ENCODE measurements at regions not wholly inside any gene's neighbourhood (a gene's known extent, or its start where the extent isn't known, plus 50 kb on each side); places are given as distances from the start of the nearest gene placed in this dataset.

DNA sequence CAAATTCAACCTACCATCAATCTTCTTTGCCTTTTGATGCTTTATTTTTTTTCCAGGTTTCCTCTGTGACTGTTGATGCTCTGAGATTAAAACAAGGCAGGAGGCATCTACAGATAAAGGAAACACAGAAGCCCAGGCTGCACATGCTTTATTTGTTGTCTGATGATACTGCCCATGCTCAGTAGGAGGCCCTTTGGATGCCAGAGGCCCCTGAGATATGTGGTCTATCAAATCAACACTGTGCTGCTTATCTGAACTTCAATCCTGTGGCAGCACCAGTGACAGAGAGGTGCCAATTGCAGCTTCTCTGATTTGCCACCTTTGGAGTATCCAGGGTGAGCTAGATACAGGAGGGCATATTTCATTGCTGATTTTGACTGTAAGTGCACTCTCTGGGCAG is 571.3 kb upstream of the TBX3 start:
- no peak overlapping the region for H3K4me3 ChIP-seq (ENCODE audit: control insufficient read depth in 1 of 7, extremely low read depth in 1 of 7, insufficient read depth in 4 of 7, low read depth in 2 of 7, low read length in 6 of 7)
- no peaks in the 10 kb centered on the region for H3K9me3 ChIP-seq (ENCODE audit: control extremely low read depth in 1 of 5, control insufficient read depth in 4 of 5, insufficient read depth in 2 of 5, low read depth in 1 of 5, low read length in 4 of 5)
- no peaks in the 10 kb centered on the region for H3K36me3 ChIP-seq (ENCODE audit: control insufficient read depth in 4 of 4, insufficient read depth in 4 of 4, low read length in 3 of 4)
- no peak for DNase-seq
- H3K27ac ChIP-seq (ENCODE audit: insufficient read depth in 1 of 2, low read depth in 1 of 2, low read length in 2 of 2, poor library complexity in 1 of 2, severe bottlenecking in 2 of 2) = no peak overlapping the region
- CTCF ChIA-PET = no interaction called here
- H3K4me1 ChIP-seq (ENCODE audit: control extremely low read depth in 1 of 4, control insufficient read depth in 4 of 4, insufficient read depth in 4 of 4, low read length in 3 of 4) = no peaks in the 10 kb centered on the region
- no peaks in the 10 kb centered on the region for H3K27me3 ChIP-seq (replicated peaks in 2 of 5; ENCODE audit: control insufficient read depth in 4 of 5, insufficient read depth in 5 of 5, low read length in 4 of 5)
- POLR2A ChIA-PET = no interaction called here

DNA sequence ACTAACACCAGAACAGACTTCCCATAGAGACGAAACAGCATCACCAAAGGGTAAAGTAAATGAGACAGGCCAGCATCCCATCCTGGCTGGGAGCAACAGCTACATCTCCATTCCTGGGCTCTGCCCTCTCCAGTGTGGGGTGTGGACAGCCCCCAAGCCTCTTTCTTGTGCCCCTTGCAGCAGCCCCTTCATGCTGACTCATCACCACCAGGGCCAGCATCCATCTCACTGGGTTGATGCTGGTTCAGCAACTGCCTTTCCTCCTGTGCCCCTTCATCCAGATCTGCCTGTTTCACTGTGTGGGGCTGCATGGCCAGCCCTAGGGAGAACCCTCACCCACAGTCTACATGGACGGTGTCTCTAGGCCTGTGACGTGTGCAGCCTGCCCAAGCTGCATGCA is 569.1 kb upstream of the TBX3 start:
- no peak for DNase-seq
- H3K4me3 ChIP-seq (ENCODE audit: control insufficient read depth in 1 of 7, extremely low read depth in 1 of 7, insufficient read depth in 4 of 7, low read depth in 2 of 7, low read length in 6 of 7) = no peak overlapping the region
- POLR2A ChIA-PET = no interaction called here
- no peak overlapping the region for H3K27ac ChIP-seq (ENCODE audit: insufficient read depth in 1 of 2, low read depth in 1 of 2, low read length in 2 of 2, poor library complexity in 1 of 2, severe bottlenecking in 2 of 2)
- no peaks in the 10 kb centered on the region for H3K4me1 ChIP-seq (ENCODE audit: control extremely low read depth in 1 of 4, control insufficient read depth in 4 of 4, insufficient read depth in 4 of 4, low read length in 3 of 4)
- CTCF ChIA-PET = no interaction called here
- WGBS (ENCODE audit: insufficient coverage) = 90% methylated on average over 3 of the region's 3 CpGs
- H3K36me3 ChIP-seq (ENCODE audit: control insufficient read depth in 4 of 4, insufficient read depth in 4 of 4, low read length in 3 of 4) = no peaks in the 10 kb centered on the region
- no peaks in the 10 kb centered on the region for H3K9me3 ChIP-seq (ENCODE audit: control extremely low read depth in 1 of 5, control insufficient read depth in 4 of 5, insufficient read depth in 2 of 5, low read depth in 1 of 5, low read length in 4 of 5)
- no peaks in the 10 kb centered on the region for H3K27me3 ChIP-seq (replicated peaks in 2 of 5; ENCODE audit: control insufficient read depth in 4 of 5, insufficient read depth in 5 of 5, low read length in 4 of 5)

DNA sequence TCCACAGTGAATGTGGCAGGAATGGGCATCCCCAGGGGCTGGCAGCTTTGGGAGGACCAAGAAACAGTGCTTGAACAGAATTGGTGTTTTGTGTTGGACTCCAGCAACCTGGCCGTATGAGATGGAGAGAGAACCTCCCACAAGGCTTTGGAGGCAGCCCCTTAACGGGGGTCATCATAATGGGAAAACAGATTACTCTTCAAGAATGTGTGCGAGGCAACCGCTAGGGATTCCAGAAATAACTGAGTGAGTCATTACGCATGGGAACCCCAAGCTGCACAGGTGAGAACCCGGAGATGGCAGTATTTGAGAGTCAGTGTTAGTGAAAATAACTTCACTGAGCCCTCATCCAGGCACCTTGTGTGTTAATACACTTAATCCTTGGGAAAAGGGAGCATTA is 567.8 kb upstream of the TBX3 start:
- no peak overlapping the region for H3K4me3 ChIP-seq (ENCODE audit: control insufficient read depth in 1 of 7, extremely low read depth in 1 of 7, insufficient read depth in 4 of 7, low read depth in 2 of 7, low read length in 6 of 7)
- H3K27me3 ChIP-seq (replicated peaks in 2 of 5; ENCODE audit: control insufficient read depth in 4 of 5, insufficient read depth in 5 of 5, low read length in 4 of 5) = no peaks in the 10 kb centered on the region
- no peaks in the 10 kb centered on the region for H3K9me3 ChIP-seq (ENCODE audit: control extremely low read depth in 1 of 5, control insufficient read depth in 4 of 5, insufficient read depth in 2 of 5, low read depth in 1 of 5, low read length in 4 of 5)
- no peaks in the 10 kb centered on the region for H3K4me1 ChIP-seq (ENCODE audit: control extremely low read depth in 1 of 4, control insufficient read depth in 4 of 4, insufficient read depth in 4 of 4, low read length in 3 of 4)
- H3K36me3 ChIP-seq (ENCODE audit: control insufficient read depth in 4 of 4, insufficient read depth in 4 of 4, low read length in 3 of 4) = no peaks in the 10 kb centered on the region
- CTCF ChIA-PET = no interaction called here
- POLR2A ChIA-PET = no interaction called here
- DNase-seq = no peak
- H3K27ac ChIP-seq (ENCODE audit: insufficient read depth in 1 of 2, low read depth in 1 of 2, low read length in 2 of 2, poor library complexity in 1 of 2, severe bottlenecking in 2 of 2) = no peak overlapping the region
- WGBS (ENCODE audit: insufficient coverage) = 91% methylated on average over 6 of the region's 6 CpGs

DNA sequence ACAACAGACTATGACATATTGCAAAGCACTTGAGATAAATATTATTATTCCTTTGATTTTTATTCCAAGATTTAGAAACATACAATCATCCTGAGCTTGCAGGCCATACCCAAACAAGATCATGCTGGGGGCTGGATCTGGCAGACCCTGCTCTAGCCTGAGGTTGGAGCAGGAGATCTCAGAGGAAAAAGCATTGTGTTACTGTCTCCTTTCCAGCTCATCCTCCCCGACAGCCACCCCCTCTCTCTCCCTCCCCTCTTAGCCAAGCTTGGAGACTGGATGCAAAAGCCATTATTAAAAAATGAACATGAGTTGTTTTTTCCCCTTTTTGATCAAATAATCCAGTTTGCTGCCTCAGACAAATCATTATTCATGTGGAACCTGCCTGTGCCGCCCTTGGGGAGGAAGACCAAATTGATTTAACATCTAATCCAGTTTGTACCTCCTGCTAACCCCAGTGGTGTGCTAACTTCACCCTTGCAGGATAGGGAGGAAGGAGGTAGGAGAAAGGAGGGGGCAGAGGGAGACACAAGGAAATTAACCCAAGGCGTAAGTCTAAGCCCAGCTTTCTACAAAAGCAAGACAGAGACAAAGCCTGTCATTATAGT is 565.8 kb upstream of the TBX3 start:
- no peak for DNase-seq
- ChIA-PET CTCF (no interaction called here), POLR2A (no interaction called here)
- WGBS (ENCODE audit: insufficient coverage) = 85% methylated on average over 2 of the region's 3 CpGs
- no peaks in the 10 kb centered on the region for H3K36me3 ChIP-seq (ENCODE audit: control insufficient read depth in 4 of 4, insufficient read depth in 4 of 4, low read length in 3 of 4)
- H3K27me3 ChIP-seq (replicated peaks in 2 of 5; ENCODE audit: control insufficient read depth in 4 of 5, insufficient read depth in 5 of 5, low read length in 4 of 5) = no peaks in the 10 kb centered on the region
- no peak overlapping the region for H3K27ac ChIP-seq (ENCODE audit: insufficient read depth in 1 of 2, low read depth in 1 of 2, low read length in 2 of 2, poor library complexity in 1 of 2, severe bottlenecking in 2 of 2)
- H3K9me3 ChIP-seq (ENCODE audit: control extremely low read depth in 1 of 5, control insufficient read depth in 4 of 5, insufficient read depth in 2 of 5, low read depth in 1 of 5, low read length in 4 of 5) = no peaks in the 10 kb centered on the region
- no peaks in the 10 kb centered on the region for H3K4me1 ChIP-seq (ENCODE audit: control extremely low read depth in 1 of 4, control insufficient read depth in 4 of 4, insufficient read depth in 4 of 4, low read length in 3 of 4)
- H3K4me3 ChIP-seq (ENCODE audit: control insufficient read depth in 1 of 7, extremely low read depth in 1 of 7, insufficient read depth in 4 of 7, low read depth in 2 of 7, low read length in 6 of 7) = no peak overlapping the region

DNA sequence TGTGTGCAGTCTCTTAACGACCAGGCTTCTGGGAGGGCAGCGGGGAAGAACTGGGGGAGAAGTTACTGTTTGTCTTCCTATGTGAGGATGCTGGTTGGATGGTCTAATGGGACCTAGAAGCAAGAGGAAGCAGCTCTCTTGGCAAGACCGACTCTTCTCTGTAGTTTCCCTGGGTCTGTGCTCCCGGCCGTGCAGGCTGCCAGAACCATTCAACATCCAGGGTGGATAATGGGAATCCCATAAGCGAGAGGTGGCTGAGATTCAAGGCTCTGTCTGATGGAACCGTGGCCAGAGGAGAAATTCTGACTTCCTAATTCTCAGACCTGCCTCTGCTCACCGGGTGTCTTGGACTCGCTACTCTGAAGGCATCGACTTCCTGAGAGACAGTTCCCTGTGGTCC is 561.0 kb upstream of the TBX3 start:
- Histone ChIP-seq H3K27me3 (replicated peaks in 2 of 5; ENCODE audit: control insufficient read depth in 4 of 5, insufficient read depth in 5 of 5, low read length in 4 of 5) (no peaks in the 10 kb centered on the region), H3K4me1 (ENCODE audit: control extremely low read depth in 1 of 4, control insufficient read depth in 4 of 4, insufficient read depth in 4 of 4, low read length in 3 of 4) (no peaks in the 10 kb centered on the region), H3K4me3 (ENCODE audit: control insufficient read depth in 1 of 7, extremely low read depth in 1 of 7, insufficient read depth in 4 of 7, low read depth in 2 of 7, low read length in 6 of 7) (no peak overlapping the region), H3K27ac (ENCODE audit: insufficient read depth in 1 of 2, low read depth in 1 of 2, low read length in 2 of 2, poor library complexity in 1 of 2, severe bottlenecking in 2 of 2) (no peak overlapping the region), H3K36me3 (ENCODE audit: control insufficient read depth in 4 of 4, insufficient read depth in 4 of 4, low read length in 3 of 4) (no peaks in the 10 kb centered on the region), H3K9me3 (ENCODE audit: control extremely low read depth in 1 of 5, control insufficient read depth in 4 of 5, insufficient read depth in 2 of 5, low read depth in 1 of 5, low read length in 4 of 5) (no peaks in the 10 kb centered on the region)
- CTCF ChIA-PET = no interaction called here
- POLR2A ChIA-PET = no interaction called here
- 88% methylated on average over 8 of the region's 10 CpGs for WGBS (ENCODE audit: insufficient coverage)
- no peak for DNase-seq

DNA sequence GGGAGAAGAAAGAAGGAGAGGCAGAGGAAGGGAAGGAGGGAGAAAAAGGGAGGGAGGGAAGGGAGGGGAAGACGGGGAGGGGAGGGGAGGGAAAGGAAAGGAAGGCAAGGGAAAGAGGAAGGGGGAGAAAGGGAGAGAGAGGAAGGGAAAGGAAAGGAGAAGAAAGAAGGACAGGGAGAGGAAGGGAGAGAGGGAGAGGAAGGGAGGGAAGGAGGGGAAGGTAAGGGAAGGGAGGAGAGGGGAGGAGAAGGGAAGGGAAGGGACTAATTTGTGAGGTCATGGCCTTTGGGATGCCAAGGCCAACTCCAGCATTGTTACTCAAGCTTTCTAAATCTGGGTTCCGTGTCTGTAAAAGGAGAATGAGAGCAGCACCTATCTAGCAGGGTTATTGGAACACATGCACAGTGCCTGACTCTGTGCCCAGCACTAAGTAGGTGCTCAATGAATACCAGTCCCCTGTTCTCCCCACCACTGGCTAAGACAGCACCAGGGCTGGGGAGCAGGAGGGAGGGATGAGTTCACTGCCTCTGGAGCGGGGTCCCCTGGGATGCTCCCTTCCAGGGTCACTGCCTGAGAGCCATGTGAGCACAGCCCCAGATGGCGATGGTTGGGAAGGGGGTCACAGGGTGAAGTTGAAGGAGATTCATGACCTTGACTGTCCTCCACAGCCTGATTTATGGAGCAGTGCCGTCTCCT is 560.1 kb upstream of the TBX3 start:
- Histone ChIP-seq H3K4me1 (ENCODE audit: control extremely low read depth in 1 of 4, control insufficient read depth in 4 of 4, insufficient read depth in 4 of 4, low read length in 3 of 4) (no peaks in the 10 kb centered on the region), H3K27me3 (replicated peaks in 2 of 5; ENCODE audit: control insufficient read depth in 4 of 5, insufficient read depth in 5 of 5, low read length in 4 of 5) (no peaks in the 10 kb centered on the region), H3K4me3 (ENCODE audit: control insufficient read depth in 1 of 7, extremely low read depth in 1 of 7, insufficient read depth in 4 of 7, low read depth in 2 of 7, low read length in 6 of 7) (no peak overlapping the region), H3K9me3 (ENCODE audit: control extremely low read depth in 1 of 5, control insufficient read depth in 4 of 5, insufficient read depth in 2 of 5, low read depth in 1 of 5, low read length in 4 of 5) (no peaks in the 10 kb centered on the region), H3K36me3 (ENCODE audit: control insufficient read depth in 4 of 4, insufficient read depth in 4 of 4, low read length in 3 of 4) (no peaks in the 10 kb centered on the region), H3K27ac (ENCODE audit: insufficient read depth in 1 of 2, low read depth in 1 of 2, low read length in 2 of 2, poor library complexity in 1 of 2, severe bottlenecking in 2 of 2) (no peak overlapping the region)
- no peak for DNase-seq
- WGBS (ENCODE audit: insufficient coverage) = 89% methylated on average over 4 of the region's 5 CpGs
- ChIA-PET POLR2A (no interaction called here), CTCF (no interaction called here)

DNA sequence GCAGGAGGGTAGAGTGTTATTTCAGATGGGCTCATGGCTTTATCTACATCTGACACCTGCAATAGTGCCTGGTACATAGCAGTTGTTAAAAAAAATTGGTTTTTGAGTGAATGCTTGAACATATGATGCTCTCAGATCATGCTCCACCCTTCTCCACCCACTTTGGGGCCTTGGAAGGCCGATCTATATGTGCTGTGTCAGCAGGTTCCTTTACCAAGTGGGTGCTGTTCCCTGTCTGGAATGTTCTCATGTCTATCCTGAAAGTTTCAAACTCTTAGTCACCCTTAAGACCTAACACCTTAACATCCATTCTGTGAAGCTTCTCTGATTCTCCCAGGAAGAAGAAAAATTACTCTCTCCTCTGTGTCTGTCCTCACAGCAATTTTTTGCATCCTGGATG is 556.3 kb upstream of the TBX3 start:
- ChIA-PET POLR2A (no interaction called here), CTCF (no interaction called here)
- DNase-seq = no peak
- H3K4me1 ChIP-seq (ENCODE audit: control extremely low read depth in 1 of 4, control insufficient read depth in 4 of 4, insufficient read depth in 4 of 4, low read length in 3 of 4) = no peaks in the 10 kb centered on the region
- no peak overlapping the region for H3K27ac ChIP-seq (ENCODE audit: insufficient read depth in 1 of 2, low read depth in 1 of 2, low read length in 2 of 2, poor library complexity in 1 of 2, severe bottlenecking in 2 of 2)
- H3K4me3 ChIP-seq (ENCODE audit: control insufficient read depth in 1 of 7, extremely low read depth in 1 of 7, insufficient read depth in 4 of 7, low read depth in 2 of 7, low read length in 6 of 7) = no peak overlapping the region
- no peaks in the 10 kb centered on the region for H3K27me3 ChIP-seq (replicated peaks in 2 of 5; ENCODE audit: control insufficient read depth in 4 of 5, insufficient read depth in 5 of 5, low read length in 4 of 5)
- H3K9me3 ChIP-seq (ENCODE audit: control extremely low read depth in 1 of 5, control insufficient read depth in 4 of 5, insufficient read depth in 2 of 5, low read depth in 1 of 5, low read length in 4 of 5) = no peaks in the 10 kb centered on the region
- WGBS (ENCODE audit: insufficient coverage) = 75% methylated on average over 1 of the region's 1 CpG
- no peaks in the 10 kb centered on the region for H3K36me3 ChIP-seq (ENCODE audit: control insufficient read depth in 4 of 4, insufficient read depth in 4 of 4, low read length in 3 of 4)
